Umbilical cord (tissue), 1 donor: ENCODE measurements at regions not wholly inside any gene's neighbourhood (a gene's known extent, or its start where the extent isn't known, plus 50 kb on each side); places are given as distances from the start of the nearest gene placed in this dataset.
"Not testable (repeated sequence)": the region's sequence is repeated elsewhere in the genome, so short reads cannot be mapped to it uniquely, and the experiment has no call there.

Source experiments
- DNase-seq: peaks from one replicate; pipeline ENCODE4 v3.0.0-alpha.2; 2015; ENCODE audit warnings: low spot score

- no peak for DNase-seq
These were observed 160.8 kb upstream of the KYNU start for GRCh38 chr2:142716463-142717242.

- DNase-seq: no peak
These were observed 162.9 kb upstream of the KYNU start for GRCh38 chr2:142714600-142714999.

- DNase-seq: no peak
These were observed 167.1 kb upstream of the KYNU start for GRCh38 chr2:142710336-142710735.

- no peak for DNase-seq
These were observed 170.1 kb upstream of the KYNU start for GRCh38 chr2:142707318-142707717.

- not testable (repeated sequence) for DNase-seq
These were observed 175.1 kb upstream of the KYNU start for GRCh38 chr2:142702397-142702796.

- DNase-seq: peak; percentile 13
These were observed 181.9 kb upstream of the KYNU start for GRCh38 chr2:142695350-142696257.

- no peak for DNase-seq
These were observed 183.2 kb upstream of the KYNU start for GRCh38 chr2:142694282-142694681.

GRCh38 chr2:142693171-142693950 is 184.1 kb upstream of the KYNU start:
- no peak for DNase-seq

- no peak for DNase-seq
These were observed 188.4 kb upstream of the KYNU start for GRCh38 chr2:142688856-142689605.

- DNase-seq: no peak
These were observed 190.0 kb upstream of the KYNU start for GRCh38 chr2:142687509-142687908.

GRCh38 chr2:142687075-142687474 is 190.4 kb upstream of the KYNU start:
- no peak for DNase-seq

- DNase-seq: no peak
These were observed 192.8 kb upstream of the KYNU start for GRCh38 chr2:142684667-142685066.

GRCh38 chr2:142682528-142682927 is 194.9 kb upstream of the KYNU start:
- DNase-seq: no peak

- no peak for DNase-seq
These were observed 195.5 kb upstream of the KYNU start for GRCh38 chr2:142681952-142682351.

- no peak for DNase-seq
These were observed 199.3 kb upstream of the KYNU start for GRCh38 chr2:142678164-142678563.

GRCh38 chr2:142675398-142675797 is 202.1 kb upstream of the KYNU start:
- DNase-seq: no peak

- DNase-seq: no peak
These were observed 203.6 kb upstream of the KYNU start for GRCh38 chr2:142673836-142674235.

- DNase-seq: no peak
These were observed 204.8 kb upstream of the KYNU start for GRCh38 chr2:142672698-142673097.

- DNase-seq: no peak
These were observed 207.1 kb upstream of the KYNU start for GRCh38 chr2:142670362-142670761.

GRCh38 chr2:142668420-142668819 is 209.0 kb upstream of the KYNU start:
- no peak for DNase-seq

GRCh38 chr2:142665241-142665640 is 212.2 kb upstream of the KYNU start:
- no peak for DNase-seq
